ENCODE measurements at regions not wholly inside any gene's neighbourhood (a gene's known extent, or its start where the extent isn't known, plus 50 kb on each side); places are given as distances from the start of the nearest gene placed in this dataset.

DNA sequence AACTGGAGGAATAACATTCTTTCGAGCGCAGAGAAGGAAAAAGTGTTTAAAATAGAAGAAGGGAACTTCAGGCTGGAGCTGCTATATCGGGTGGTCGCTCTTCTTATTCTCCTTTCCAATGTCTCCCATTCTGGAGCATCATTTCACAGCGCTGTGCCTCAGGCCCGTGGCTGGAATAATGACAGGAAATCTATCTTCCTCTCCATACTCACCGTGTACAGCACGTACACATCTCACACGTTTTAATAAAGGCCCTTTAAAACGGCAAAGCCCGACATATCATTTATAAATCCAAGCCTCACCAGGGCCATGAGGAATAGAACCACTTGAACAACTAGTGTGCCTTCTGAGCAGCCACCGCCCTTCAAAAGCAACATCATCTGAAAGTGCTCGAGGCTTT, 264.4 kb downstream of the TEX29 start:
- WGBS, 2 donors, result 58 to 59% methylated on average over 11 to 13 of the region's 13 CpGs

DNA sequence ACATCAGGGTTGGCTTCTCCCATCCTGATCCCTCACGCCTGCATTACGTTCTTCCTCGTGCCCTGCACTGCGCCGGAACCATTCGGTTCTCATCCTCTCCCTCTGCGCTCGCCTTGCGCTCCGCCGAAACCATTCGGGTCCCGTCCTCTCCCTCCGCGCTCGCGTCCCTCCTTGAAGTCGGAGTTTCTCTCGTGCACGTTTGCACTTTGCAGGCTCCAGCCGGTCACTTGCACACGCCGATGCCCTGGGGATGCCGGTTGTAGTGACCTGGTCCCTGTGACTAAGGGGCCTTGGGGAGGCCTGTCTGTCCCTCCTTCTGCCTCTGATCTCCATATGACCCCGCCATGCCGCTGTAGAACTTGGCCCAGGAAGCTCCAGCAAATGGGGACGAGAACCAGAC, 265.8 kb downstream of the TEX29 start:
- no peak for DNase-seq
- intact Hi-C loops (cut with DNase I), result no loop called here

More for the DNA sequence above, 264.4 kb downstream of the TEX29 start:
- Histone ChIP-seq H3K4me1 (peaks cover 0 to 11% (median 3%) of the 10 kb centered on the region in 3 donors), H3K36me3 (no peaks in the 10 kb centered on the region), H3K4me3 (no peak overlapping the region), H3K27me3 (peaks cover 0 to 18% (median 0%) of the 10 kb centered on the region in 4 donors), H3K9me3 (peaks cover 0 to 11% (median 4%) of the 10 kb centered on the region in 3 donors), H3K27ac (no peak overlapping the region)
- TF ChIP-seq, protein P1, sequence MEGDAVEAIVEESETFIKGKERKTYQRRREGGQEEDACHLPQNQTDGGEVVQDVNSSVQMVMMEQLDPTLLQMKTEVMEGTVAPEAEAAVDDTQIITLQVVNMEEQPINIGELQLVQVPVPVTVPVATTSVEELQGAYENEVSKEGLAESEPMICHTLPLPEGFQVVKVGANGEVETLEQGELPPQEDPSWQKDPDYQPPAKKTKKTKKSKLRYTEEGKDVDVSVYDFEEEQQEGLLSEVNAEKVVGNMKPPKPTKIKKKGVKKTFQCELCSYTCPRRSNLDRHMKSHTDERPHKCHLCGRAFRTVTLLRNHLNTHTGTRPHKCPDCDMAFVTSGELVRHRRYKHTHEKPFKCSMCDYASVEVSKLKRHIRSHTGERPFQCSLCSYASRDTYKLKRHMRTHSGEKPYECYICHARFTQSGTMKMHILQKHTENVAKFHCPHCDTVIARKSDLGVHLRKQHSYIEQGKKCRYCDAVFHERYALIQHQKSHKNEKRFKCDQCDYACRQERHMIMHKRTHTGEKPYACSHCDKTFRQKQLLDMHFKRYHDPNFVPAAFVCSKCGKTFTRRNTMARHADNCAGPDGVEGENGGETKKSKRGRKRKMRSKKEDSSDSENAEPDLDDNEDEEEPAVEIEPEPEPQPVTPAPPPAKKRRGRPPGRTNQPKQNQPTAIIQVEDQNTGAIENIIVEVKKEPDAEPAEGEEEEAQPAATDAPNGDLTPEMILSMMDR (IDR thresholded peaks at IDR 0.05), result no peak
- TF ChIP-seq POLR2A (IDR thresholded peaks at IDR 0.05), result no peak
- intact Hi-C loops (cut with DNase I), result no loop called here
- DNase-seq, result no peak

DNA sequence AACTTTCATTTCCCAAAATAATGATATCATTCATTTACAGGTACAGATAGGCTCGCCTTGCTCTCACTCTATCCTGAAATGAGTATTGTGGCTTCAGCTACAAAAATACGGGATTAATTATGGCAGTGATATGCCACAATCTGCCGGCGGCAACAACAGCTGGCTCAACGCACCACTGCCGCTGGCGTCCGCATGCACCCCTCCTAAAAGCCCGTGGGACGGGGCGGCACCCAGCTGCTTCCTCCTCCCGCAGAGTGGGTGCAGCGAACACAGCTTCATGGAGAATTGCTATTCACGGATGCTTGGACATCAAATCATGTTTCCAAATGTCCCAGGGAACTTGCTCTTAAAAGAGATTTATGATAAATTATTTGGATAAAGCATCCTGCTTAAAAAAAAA, 266.8 kb downstream of the TEX29 start:
- H3K9me3 ChIP-seq, result no peaks in the 10 kb centered on the region
- TF ChIP-seq, protein P1 (IDR thresholded peaks at IDR 0.05), result no peak
- TF ChIP-seq POLR2A (IDR thresholded peaks at IDR 0.05), result no peak
- peaks cover 0 to 11% (median 3%) of the 10 kb centered on the region in 3 donors for H3K4me1 ChIP-seq
- peaks cover 0 to 18% (median 0%) of the 10 kb centered on the region in 4 donors for H3K27me3 ChIP-seq
- H3K36me3 ChIP-seq, result no peaks in the 10 kb centered on the region
- intact Hi-C loops (cut with DNase I), result no loop called here
- H3K27ac ChIP-seq, result no peak overlapping the region
- H3K4me3 ChIP-seq, result no peak overlapping the region
- DNase-seq, result no peak
- WGBS, 2 donors, result 42 to 80% methylated on average over 2 to 11 of the region's 14 CpGs

More for the DNA sequence above, 265.8 kb downstream of the TEX29 start:
- Histone ChIP-seq H3K4me1 (peaks cover 0 to 11% (median 3%) of the 10 kb centered on the region in 3 donors), H3K27me3 (peaks cover 0 to 18% (median 0%) of the 10 kb centered on the region in 4 donors), H3K27ac (no peak overlapping the region), H3K4me3 (no peak overlapping the region), H3K9me3 (no peaks in the 10 kb centered on the region), H3K36me3 (no peaks in the 10 kb centered on the region)
- WGBS, 2 donors, result 95 to 97% methylated on average over 19 to 26 of the region's 27 CpGs
- TF ChIP-seq POLR2A (IDR thresholded peaks at IDR 0.05), result no peak
- TF ChIP-seq, protein P1 (IDR thresholded peaks at IDR 0.05), result no peak

DNA sequence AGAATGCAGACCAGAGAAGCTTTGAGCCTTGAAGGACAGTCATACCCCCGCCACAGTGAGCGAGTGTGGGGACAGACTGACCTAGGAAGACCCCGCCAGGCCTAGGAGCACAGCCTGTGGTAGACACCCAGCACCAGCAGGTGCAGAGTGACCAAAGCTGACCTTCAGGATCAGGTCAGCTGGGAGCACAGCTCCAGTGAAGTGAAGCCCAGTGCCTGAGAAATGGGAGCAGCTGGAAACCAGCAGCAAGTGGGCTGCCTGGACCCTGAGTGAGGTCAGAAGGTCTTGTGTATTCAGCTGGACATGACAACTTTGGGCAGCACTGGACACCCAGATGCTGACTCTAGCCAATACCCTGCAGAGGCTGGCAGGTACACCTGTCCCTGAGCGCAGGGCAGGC, 268.9 kb downstream of the TEX29 start:
- no peak for TF ChIP-seq POLR2A (IDR thresholded peaks at IDR 0.05)
- TF ChIP-seq, protein P1 (IDR thresholded peaks at IDR 0.05), result no peak
- peaks cover 0 to 18% (median 0%) of the 10 kb centered on the region in 4 donors for H3K27me3 ChIP-seq
- intact Hi-C loops (cut with DNase I), result no loop called here
- DNase-seq, result no peak
- H3K36me3 ChIP-seq, result no peaks in the 10 kb centered on the region
- H3K4me1 ChIP-seq, result peaks cover 0 to 4% (median 0%) of the 10 kb centered on the region in 3 donors
- H3K27ac ChIP-seq, result no peak overlapping the region
- no peaks in the 10 kb centered on the region for H3K9me3 ChIP-seq
- no peak overlapping the region for H3K4me3 ChIP-seq
- WGBS, 2 donors, result 73 to 89% methylated on average over 4 of the region's 4 CpGs

DNA sequence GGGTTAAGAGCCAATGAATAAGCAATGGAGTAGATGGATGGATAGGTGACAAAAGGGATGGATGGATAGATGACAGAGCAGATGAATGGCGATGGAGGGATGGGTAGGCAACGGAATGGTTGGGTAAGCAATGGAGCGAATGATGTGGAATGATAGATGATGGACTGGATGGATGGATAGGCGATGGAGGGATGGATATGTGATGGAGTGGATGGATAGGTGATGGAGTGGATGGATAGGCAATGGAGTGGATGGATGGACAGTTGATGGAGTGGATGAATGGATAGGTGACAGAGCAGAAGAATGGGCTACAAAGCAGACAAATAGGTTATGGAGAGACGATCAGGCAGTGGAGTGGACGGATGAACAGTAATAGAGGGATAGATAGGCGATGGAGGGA, 269.6 kb downstream of the TEX29 start:
- 83 to 86% methylated on average over 7 of the region's 7 CpGs for WGBS, 2 donors
- Histone ChIP-seq H3K27me3 (peaks cover 0 to 18% (median 0%) of the 10 kb centered on the region in 4 donors), H3K27ac (no peak overlapping the region), H3K36me3 (no peaks in the 10 kb centered on the region), H3K4me3 (no peak overlapping the region), H3K9me3 (no peaks in the 10 kb centered on the region), H3K4me1 (peaks cover 0 to 4% (median 0%) of the 10 kb centered on the region in 3 donors)
- TF ChIP-seq POLR2A (IDR thresholded peaks at IDR 0.05), result no peak
- TF ChIP-seq, protein P1 (IDR thresholded peaks at IDR 0.05), result no peak
- intact Hi-C loops (cut with DNase I), result no loop called here
- DNase-seq, result no peak
